ENCODE measurements at regions not wholly inside any gene's neighbourhood (a gene's known extent, or its start where the extent isn't known, plus 50 kb on each side); places are given as distances from the start of the nearest gene placed in this dataset.

DNA sequence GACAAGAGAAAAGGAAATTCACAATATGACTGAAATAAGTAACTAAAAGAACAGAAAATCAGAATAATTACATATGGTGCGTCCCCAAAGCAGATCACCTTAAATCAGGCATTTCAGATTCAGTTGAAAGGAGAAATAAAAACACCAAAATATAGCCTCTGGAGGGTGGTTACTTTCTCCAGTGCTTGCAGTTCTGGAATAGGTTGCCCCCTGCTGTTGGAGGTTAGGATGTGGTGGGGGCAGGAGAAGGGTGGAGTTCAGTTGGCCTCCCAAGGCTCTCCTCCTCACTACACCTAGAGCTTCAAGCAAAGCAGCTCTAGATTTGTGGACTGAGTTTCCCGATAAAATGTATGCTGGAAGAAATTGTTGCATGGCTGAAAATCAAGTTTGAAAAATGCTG is 338.2 kb upstream of the TLE4 start:
- no peak for DNase-seq (ENCODE audit: extremely low read depth in 1 of 2, low read depth in 1 of 2)

DNA sequence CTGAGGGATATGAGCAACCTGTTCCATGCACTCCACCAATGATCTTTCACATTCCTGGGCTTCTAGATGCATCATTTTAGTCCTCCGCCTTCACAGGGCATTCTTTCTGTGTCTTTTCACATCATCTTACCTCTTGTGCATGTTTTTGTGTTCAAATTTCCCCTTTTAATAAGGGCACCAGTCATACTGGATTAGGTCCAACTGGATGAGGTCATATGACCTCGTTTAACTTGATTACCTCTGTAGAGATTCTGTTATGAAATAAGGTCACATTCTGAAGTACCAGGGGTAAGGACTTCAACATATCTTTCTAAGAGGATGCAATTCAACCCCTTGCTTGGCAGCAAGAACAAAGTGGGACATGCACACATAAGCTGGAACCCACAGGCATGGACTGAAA is 335.3 kb upstream of the TLE4 start:
- no peak for DNase-seq (ENCODE audit: extremely low read depth in 1 of 2, low read depth in 1 of 2)

DNA sequence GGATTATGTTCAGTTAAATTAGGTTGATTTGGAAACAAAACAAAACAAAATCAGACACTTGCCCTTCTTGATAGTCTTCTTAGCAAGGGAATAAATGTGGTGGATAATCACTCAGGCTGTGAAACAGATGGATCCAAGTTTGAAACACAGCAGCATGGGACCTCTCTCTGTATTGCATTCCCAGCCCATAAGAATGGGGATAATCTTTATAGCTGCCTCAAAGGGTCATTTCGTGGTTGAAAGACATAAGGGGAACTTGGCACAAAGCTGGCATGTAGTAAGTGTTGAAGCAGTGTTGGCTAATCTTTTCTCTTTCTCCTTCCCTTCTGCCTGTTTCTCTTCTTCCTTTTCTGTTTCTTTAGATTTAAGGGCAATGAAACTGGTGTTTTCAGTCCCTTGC is 333.9 kb upstream of the TLE4 start:
- no peak for DNase-seq (ENCODE audit: extremely low read depth in 1 of 2, low read depth in 1 of 2)

DNA sequence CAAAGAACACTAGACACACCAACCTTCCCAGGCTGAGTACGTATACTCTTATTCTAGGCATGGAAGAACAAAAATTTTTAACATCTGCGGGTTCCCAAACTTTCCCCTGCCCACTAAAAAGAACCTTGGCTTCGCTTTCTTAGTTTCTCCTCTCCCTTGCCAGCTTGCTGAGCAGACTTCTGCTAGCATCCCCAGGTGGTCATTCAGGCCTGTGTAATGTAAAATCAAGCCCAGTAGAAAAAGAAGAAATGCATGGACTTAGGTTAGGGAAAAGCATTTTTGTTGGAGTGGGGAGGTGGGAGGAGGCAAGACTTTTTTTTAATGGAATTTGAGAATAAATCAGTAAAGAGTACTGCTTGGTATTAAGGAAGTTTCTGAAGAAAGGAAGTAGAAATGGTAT is 331.0 kb upstream of the TLE4 start:
- no peak for DNase-seq (ENCODE audit: extremely low read depth in 1 of 2, low read depth in 1 of 2)

DNA sequence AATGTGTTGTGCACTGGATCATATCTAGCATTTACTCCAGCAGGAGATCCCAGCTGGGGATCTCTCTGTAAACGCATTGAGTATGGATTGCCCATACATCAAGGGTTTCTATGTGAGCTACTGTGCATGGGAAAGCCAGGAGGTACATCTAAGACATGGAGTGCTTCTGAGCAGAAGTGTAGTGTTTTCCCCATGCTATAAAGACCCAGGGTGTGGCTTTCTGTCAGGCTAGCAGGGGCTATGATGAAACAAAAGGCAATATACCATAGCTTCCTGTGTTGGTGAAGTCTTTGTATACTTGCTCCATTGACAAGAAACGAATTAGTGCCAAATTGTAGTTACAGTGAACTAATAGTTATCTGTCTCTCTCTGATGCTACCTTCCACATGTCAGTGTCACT is 329.3 kb upstream of the TLE4 start:
- no peak for DNase-seq (ENCODE audit: extremely low read depth in 1 of 2, low read depth in 1 of 2)

DNA sequence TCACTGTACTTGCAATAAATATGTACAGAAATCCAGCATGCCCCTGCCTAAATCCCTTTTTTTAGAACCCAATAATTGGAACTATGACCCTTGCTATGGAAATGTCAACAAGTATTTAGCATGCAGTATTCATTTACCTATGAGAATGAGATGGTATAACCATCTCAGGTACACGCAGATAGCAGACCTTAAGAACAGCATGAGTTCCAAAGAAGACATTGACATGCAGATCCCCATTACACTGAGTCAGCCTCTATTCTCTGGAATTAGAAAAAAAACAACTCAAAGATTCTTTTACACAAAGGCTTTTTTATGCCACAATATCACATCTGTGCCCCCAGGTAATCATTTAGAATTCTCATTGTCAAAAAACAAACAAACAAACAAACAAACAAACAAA is 325.6 kb upstream of the TLE4 start:
- no peak for DNase-seq (ENCODE audit: extremely low read depth in 1 of 2, low read depth in 1 of 2)

DNA sequence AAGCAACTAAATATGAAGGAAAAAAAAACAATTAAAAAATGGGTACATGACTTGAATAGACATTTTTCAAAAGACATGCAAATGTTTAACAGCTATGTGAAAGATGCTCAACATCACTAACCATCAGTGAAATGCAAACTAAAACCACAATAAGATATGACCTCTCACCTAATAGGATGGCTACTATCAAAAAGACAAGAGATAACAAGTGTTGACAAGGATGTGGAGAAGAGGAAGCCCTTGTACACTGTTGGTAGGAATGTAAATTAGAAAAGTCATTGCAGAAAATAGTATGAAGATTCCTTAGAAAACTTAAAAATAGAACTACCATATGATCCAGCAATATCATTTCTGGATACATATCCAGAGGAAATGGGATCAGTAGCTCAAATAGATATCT is 324.7 kb upstream of the TLE4 start:
- no peak for DNase-seq (ENCODE audit: extremely low read depth in 1 of 2, low read depth in 1 of 2)

DNA sequence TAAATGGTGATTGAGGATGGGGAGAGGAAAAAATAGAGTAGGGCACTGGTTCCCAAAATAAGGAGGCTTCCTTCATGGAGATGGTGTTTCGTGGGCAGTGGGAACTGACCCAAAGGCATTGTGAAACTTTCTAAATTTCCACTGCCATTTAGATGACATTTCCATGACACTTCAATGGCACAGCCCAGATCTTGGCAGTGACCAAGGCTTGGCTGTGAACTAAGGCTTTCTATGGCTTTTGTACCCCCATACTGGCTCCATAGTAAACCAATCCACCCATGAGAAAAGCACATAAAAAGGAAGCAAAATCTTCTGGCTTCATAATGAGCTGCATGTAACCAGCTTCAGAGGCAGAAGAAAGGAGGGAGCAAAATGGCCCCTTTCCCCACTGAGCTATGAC is 321.0 kb upstream of the TLE4 start:
- DNase-seq (ENCODE audit: extremely low read depth in 1 of 2, low read depth in 1 of 2) = no peak

DNA sequence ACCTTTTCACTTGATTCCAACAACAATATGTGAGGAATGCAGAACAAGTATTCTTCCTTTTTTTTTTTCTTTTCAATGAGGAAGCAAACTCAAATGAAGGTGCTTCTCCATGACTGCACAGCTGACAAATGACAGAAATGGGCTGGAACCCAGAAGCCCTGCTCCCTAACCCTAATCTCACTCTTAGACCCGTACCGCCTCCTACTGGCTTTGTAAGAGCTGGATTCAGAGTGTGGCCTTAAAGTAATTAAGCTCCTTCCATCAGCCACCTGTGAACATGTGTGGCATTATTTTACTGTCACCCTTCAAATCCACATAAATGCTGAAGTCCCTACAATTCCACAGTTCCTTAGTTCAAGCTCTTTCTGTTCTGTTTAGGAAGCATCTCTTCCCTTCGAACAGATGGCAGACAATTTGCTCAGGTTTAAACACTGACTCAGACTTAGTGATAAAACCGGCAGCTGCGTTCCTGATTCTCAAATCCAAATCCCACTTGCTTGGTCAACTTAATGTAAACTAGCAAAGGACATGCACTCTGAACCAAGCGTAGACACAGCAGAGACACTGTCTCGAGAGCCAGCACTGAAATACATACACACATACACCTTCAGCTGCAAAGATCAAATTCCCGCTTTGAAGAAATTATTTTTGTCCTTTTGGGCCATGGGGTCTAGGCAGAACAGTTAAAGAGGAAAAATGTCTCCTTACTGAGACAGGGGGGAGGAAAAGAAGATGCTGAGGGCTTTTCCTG is 316.7 kb upstream of the TLE4 start:
- no peak for DNase-seq (ENCODE audit: extremely low read depth in 1 of 2, low read depth in 1 of 2)

DNA sequence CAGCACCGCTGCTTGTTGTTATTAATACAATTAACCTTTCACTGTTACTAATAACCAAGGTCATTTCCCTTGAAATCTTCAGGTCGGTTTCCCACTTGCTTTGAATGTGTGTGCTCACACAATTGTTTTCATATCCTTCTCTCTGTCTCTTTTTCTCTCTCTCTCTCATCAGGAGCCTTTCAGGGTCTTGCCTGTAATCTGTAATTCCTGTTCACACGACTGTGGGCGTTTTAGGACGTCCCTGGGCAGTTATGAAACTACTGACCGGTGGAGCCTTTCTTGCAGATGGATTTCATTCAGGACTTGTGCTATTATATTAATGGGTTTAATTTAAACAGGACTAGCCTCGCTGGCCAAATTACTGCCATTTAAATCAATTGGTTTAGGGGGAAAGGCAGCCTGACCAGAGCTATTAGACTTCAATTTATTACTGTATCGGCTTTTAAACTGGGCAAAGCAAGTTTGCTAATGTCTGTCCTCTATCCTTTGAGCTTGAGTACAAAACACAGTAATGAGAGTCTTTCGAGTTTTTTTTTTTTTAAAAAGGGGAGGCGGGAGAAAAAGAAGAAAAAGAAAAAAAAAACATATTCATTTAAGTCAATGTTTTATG is 316.0 kb upstream of the TLE4 start:
- no peak for DNase-seq (ENCODE audit: extremely low read depth in 1 of 2, low read depth in 1 of 2)

DNA sequence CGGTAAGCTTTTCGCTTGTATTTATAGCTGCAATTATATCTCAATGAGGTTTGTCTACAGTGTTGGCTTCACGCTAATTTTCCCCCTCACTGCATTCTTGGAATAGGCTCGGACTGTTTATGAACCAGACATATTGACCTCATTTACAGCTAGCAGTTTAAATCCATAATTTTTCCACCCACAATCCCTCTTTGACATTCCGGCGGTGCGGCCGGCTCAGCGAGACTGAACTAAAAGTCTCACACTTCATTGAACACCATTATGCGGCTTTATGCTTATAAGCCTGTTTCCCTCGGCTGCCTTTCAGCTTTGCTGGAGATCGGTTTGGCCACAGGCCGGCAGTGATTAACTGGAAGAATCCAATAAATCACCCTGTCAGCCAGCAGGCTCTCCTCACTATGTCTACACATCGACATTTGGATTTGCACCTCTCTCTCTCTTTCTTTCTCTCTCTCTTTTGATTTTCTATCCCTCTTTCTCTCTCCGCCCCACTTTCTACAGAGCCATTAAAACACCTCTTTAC is 315.0 kb upstream of the TLE4 start:
- DNase-seq (ENCODE audit: extremely low read depth in 1 of 2, low read depth in 1 of 2) = no peak

DNA sequence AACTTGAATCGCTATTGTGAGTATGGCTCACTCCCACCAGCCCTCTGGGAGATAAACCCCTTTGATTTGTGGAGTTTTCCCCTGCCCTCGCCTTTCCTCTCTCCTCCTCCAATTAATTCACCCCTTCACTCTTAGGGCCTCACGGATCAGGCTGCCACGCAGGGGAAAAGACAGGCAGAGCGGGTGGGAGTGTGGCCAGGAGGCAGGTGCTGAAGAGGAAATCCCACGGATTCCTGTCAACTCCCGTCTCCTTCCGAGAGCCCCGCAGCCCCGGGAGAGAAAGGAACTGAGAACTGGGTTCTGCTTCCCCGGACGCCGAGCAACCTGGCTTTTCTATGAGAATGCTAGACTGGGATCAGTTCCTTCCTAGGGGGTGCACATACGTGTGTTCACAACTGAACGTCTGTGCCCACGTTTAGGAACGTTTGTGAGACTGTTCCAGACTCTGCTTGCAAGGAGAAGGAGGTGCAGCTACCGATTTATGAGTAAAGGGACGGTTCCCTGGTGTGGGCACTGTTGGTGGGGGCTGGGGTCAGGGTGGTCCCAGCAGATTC is 314.5 kb upstream of the TLE4 start:
- DNase-seq (ENCODE audit: extremely low read depth in 1 of 2, low read depth in 1 of 2) = no peak

DNA sequence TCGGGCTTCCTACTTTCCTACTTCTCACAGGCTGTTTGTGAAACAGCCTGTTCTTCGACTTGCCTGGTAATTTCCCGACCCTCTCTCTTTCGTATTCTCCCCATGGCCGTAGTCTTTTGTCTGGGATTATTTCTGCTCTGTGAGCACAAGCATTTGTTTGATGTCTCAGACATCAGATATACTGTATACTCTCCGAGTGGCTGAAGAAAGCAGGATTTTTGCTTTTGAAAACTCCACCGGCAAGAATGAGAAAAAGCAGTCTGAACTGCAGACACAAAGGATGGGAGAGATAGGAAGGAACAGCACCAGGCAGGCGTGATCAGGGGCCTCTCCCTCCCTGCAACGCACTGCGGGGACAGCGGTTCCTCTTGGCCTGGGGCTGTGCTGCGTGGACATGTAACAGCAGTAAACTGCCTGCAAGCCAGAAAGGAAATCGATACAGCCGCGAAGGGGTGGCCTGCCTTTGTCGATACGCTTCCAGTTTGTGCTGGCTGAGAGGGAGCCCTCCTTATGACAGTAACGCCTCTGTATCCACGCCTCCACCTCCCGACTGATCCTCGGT is 313.9 kb upstream of the TLE4 start:
- no peak for DNase-seq (ENCODE audit: extremely low read depth in 1 of 2, low read depth in 1 of 2)

DNA sequence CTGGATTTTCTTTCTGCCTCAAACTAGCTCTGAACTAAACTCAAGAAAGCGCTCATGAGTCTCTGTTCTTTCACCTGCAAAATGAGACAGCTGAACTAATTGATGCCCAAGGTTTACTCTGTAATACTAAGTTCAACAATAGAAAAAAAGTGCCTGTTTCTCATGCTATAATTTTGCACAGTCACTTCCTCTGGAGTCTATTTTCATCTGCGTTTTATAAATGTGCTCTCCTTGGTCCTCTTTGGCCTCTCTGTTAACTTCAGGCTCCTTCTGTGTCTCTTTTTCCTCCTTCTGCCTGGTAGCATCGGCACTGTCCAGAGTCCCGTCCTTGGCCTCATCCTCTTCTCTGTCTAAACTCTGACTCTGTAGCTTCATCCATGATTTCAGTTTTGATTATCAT is 311.9 kb upstream of the TLE4 start:
- DNase-seq (ENCODE audit: extremely low read depth in 1 of 2, low read depth in 1 of 2) = no peak

DNA sequence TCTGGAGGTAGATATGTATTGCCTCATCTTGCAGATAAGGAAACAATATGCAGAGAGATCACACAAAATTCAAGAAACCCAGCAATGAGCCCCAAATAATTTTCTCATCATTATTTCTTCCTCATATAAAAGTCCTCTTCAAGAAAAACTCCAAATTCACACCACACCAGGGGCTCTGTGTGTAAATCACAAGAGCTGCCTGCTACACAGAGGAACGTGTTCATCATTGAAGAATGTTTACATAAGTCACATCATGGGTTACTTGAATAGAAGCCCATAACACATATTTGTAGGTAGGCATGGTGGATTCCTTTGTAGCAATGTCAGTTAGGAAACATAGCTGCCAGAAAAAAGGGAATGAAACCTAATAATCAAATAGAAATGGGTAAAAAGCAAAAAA is 308.1 kb upstream of the TLE4 start:
- DNase-seq (ENCODE audit: extremely low read depth in 1 of 2, low read depth in 1 of 2) = no peak

DNA sequence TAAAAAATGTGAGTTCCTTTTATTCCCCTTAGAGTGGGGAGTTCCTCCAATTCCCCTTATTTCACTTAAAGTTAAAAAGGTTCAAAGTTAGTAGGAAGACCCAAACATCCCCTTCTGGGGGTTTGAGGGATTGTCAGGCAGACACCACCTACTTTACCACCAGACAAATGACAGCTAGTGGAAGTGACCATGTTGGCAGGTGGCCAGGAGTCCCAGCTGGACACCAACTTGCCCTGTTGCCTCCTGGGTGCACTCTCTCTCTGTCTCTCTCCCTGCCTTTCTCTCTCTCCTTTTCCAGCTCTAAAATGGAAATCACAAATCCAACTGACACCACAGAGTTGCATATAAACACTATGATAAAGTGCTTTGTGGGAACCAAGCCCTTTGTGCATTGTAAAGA is 307.7 kb upstream of the TLE4 start:
- DNase-seq (ENCODE audit: extremely low read depth in 1 of 2, low read depth in 1 of 2) = no peak

DNA sequence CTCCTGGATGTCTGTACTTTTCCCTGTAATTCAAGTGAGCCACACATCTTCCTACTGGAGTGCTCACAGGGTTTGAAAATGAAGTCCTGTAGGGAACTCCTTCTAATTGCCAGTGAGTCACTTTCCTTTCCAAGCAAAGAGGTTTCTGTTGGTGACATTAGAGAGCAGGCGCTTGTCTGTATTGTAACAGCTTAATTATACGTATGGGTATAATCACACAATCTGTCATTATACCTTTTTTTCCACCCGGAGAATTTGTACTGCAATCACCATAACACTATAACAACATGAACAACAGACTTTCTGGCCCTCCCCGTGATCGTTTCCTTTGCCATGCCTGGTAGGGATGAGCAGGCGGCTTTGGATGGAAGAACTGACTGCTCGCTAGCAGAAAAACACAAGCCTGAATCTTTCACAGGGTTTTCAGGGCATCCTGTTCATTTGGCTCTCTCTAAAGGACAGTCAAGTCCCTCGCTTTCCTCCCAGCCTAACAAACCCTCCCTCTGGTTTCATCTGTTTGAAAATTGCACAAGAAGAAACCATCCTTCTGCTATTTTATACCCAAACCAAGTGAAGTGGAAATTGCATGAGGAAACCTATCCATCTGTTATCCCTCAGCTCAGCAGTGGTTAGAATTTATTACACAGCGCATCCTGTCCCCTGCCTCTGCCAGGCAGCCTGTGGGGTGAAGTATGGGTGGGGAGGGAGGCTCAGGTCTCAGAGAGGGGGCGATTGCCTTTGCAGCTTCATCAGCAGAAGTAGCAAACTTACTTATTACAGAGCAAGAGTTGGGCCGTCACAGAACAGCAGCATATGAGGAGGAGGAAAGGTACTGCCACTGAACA is 307.0 kb upstream of the TLE4 start:
- DNase-seq (ENCODE audit: extremely low read depth in 1 of 2, low read depth in 1 of 2) = no peak

DNA sequence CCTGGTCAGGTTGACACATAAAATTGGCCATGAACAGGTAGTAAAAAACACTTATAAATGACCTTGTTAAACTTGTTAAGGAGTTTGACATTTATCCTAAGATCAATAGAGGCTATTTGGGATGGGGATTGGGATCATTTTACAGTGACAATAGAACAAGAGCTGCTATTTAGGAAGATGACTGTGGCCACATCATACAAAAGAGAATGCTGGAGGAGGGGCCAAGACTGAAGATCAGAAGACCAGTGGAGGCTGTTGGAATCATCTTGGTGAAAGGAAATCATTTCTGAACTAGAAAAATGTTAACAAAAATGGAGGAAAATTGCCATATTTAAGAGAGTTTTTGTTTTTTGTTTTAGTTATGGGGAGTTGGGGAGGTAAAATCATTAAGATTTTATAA is 304.8 kb upstream of the TLE4 start:
- no peak for DNase-seq (ENCODE audit: extremely low read depth in 1 of 2, low read depth in 1 of 2)

DNA sequence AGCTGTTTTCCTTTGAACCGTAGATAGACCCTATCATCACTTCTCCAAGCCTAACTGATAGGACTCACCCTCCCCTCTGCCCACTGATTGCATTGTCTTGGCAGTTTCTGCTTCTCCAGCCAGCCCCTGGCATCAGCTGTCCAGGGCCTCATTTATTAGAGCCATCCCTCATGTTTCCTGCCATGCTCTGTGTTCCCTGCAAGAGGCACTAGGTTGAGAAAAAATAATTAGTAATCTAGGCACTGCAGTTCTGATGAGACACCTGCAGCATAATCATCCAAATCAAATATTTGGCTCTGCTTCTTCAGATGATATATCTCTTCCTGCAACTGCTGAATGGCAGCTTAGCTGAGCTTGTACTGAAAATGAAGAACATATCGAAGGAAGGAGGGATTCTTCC is 303.0 kb upstream of the TLE4 start:
- DNase-seq (ENCODE audit: extremely low read depth in 1 of 2, low read depth in 1 of 2) = no peak

DNA sequence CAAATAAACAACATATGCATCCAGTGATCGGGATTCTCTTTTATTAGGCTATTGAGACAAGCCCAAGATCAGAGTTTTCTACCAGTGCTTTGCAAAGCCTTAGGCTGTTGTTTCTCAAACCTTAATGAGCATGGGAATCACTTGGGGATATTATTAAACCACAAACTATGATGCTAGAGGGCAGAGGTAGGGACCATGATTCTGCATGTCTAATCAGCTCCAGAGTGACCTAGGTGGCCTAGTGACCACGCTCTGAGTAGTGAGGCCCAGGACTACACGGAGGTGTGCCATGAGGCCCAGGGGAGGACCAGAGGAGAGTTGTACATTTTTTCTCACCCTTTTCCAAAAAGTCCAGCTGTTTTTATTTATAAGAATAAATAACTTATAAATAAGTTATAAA is 298.5 kb upstream of the TLE4 start:
- no peak for DNase-seq (ENCODE audit: extremely low read depth in 1 of 2, low read depth in 1 of 2)

DNA sequence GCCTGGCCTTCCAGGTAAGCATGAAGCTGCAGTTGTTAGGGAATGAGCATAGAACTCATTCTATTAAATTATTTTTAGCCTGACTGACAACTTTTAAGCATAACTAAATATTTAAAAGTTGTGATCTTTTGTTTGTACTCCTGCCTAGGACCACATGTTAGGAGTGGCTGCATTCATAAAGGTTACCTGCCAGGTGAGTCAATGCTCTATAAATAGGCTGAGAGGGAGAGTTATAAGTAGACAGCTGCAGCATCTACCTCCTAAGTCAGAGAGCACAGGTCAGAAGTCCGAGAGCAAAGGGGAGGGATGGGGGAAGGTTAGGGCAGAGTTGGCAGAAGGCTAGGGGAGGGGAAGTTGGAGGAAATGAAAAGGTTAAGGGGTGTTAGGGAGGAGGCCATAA is 292.4 kb upstream of the TLE4 start:
- DNase-seq (ENCODE audit: extremely low read depth in 1 of 2, low read depth in 1 of 2) = no peak

Data from activated CD8-positive, alpha-beta memory T cell treated with anti-CD3 and anti-CD28 coated beads for 1 hour (primary cell).